ENCODE measurements at regions not wholly inside any gene's neighbourhood (a gene's known extent, or its start where the extent isn't known, plus 50 kb on each side); places are given as distances from the start of the nearest gene placed in this dataset.

- no peak for TF ChIP-seq REST (IDR thresholded peaks at IDR 0.05; ENCODE audit: insufficient read depth in 1 of 2, low read depth in 2 of 2, low read length in 2 of 2)
- TF ChIP-seq POLR2AphosphoS5 (IDR thresholded peaks at IDR 0.05; ENCODE audit: low read depth, low read length), result no peak
Measured at GRCh38 chr7:84712374-84713121, 474.3 kb downstream of the SEMA3D start.

All from PFSK-1 (cell line).